HG03139 (cell line): ENCODE measurements at regions not wholly inside any gene's neighbourhood (a gene's known extent, or its start where the extent isn't known, plus 50 kb on each side); places are given as distances from the start of the nearest gene placed in this dataset.
"Not testable (repeated sequence)": the region's sequence is repeated elsewhere in the genome, so short reads cannot be mapped to it uniquely, and the experiment has no call there.

ENCODE experiments used
- ATAC-seq: cut with Tn5 transposase; IDR thresholded peaks from one replicate; pipeline ENCODE4 v1.9.1; 2021; ENCODE audit not compliant: unreplicated experiment

DNA sequence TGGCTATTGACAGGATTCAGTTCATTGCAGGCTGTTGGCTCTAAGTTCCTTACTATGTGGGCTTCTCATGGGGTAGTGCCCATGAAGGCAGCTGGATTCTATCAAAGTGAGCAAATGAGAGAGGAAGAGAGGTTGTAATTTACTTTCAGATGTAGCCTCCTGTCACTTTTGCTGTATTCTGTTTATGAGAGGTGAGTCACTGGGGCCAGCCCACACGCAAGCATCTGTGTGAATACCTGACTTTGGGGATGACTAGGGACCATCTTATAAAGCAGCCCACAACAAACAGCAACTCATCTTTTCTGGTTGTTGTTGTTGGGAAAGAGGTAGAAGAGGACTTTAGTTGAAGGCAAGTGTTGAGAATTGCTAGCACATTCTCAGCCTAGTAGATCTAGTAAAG, 506.3 kb upstream of the GRM7 start:
- no peak for ATAC-seq

DNA sequence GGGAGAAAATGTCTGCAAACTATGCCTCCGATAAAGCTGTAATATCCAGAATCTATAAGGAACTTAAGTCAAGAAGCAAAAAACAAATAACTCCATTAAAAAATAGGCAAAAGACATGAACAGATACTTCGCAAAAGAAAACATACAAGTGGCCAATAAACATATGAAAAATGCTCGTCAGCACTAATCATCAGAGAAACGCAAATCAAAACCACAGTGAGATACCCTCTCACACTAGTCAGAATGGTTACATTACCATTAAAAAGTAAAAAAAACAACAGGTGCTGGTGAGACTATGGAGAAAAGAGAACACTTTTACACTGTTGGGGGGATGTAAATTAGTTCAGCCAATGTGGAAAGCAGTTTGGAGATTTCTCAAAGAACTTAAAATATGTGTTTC, 498.5 kb upstream of the GRM7 start:
- no peak for ATAC-seq

DNA sequence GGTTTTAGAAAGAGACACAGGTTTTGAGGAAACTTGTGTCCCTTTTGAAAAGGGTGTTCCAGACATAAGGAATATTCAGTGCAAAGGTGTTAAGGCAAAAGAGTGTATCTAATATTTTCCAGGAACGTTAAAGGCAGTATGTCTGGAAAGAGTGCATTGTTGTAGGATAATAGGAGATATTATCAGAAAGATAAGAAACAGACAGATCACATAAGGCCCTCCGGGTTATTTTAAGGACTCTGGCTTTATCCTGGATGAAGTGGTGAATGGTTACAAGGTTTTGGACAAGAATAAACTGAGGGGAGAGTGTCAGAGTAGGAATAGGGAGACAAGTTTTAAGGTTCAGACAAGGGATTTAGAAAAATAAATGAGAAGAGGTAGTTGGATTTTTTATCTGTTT, 493.7 kb upstream of the GRM7 start:
- ATAC-seq: no peak

DNA sequence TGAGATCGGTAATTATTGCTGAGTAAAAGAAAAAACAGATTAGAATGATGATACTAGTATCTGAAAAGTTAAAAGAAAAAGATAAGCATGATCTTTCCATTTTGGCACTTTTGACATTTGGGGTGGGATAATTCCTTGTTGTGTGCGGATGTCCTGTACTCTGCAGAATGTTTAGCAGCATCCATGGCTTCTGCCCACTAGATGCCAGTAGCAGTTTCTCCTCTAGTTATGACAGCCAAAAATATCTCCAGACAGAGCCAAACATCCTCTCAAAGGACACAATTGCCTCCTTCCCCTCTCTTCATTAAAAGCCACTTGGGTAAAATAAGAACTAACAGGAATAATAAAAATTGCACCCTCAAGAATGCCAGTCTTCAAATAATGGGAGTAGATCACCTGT, 468.8 kb upstream of the GRM7 start:
- no peak for ATAC-seq

DNA sequence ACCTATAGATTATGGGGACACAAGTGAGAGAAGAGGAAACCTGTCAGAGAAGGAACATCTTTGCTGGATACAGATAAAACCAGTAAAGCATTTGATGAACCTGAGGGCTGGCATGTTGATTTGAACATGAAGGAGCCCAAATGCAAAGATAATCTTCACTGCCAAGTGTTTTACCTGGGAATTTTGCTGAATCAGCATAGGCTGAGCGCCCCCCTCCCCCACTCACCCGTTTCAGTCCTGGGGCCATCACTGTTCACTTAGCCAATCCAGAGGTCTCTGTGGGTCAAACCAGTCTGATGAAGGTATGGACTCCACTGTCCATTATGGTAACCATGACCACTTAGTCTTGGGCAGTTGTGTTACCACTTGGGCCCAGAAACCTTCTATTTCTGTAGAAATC, 466.0 kb upstream of the GRM7 start:
- no peak for ATAC-seq

DNA sequence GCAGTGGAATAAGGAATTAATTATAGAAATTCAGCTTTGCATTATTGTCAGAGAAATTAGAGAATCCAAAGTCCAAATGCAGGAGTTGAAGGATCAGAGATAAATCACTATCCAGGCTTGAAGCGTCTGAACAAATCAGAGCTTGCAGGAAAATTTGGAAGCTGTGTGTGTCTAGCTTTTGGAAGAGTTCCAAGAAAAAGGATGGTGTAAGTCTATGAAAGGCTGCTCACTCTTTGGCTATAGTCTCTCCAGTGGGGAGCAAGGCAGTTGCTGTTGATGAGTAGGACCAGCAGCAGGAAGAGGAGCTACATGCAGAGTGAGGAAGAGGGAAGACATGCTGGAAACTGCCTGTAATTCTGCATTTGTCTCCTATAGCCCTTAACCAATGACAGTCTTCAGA, 464.3 kb upstream of the GRM7 start:
- ATAC-seq: no peak

DNA sequence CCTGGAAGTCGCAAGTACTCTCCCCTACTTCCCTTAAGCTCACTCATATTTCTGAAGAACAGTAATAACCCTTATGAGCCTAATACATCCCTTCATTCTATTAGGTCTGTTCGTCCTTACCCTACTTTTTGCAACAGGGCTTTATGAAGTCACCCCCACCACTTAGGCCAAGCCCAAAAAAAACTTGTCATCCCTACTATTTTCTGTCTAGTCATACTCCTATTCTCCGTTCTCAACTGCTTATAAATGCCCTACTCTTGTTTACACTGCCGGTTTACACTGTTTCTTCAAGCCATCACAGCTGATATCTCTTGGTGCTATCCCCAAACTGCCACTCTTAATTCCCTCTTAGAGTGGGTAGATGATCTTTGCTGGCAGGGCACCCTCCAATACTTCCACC, 458.2 kb upstream of the GRM7 start:
- ATAC-seq: not testable (repeated sequence)

DNA sequence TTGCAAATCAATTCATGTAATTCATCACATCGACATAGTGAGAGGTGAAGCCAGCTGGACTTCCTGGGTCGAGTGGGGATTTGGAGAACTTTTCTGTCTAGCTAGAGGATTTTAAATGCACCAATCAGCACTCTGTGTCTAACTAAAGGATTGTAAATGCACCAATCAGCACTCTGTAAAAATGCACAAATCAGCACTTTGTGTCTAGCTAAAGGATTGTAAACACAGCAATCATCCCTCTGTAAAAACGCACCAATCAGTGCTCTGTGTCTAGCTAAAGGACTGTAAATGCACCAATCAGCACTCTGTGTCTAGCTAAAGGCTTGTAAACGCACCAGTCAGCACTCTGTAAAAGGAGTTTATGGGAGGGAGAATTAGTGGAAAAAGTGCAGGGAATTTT, 454.0 kb upstream of the GRM7 start:
- ATAC-seq: not testable (repeated sequence)

DNA sequence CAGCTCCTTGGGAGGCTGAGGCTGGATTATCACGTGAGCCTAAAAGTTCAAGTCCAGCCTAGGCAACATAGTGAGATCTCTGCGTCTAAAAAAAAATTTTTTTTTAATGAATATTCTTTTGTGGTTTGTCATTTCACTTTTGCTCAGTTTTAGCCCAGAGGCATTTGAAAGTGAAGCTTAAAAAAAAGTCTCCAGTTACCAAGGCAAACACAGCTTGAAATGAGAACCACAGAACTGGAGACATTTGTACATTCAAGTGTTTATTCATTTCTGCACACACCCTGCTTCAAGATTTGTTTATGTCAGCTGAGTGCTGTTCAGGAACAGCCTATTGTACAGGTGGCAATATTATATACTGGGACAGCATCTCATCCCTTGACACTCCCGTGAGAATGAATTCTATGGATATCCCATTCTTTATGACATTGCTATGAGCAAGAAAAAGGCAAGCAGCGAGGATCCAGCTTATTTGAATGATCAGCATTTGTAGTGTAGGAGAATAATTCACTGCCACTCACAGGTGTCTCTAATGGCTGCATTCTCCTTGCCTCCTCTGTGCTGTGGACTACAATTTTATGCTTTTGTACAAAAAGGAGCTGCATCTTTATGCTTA, 444.8 kb upstream of the GRM7 start:
- ATAC-seq: no peak

DNA sequence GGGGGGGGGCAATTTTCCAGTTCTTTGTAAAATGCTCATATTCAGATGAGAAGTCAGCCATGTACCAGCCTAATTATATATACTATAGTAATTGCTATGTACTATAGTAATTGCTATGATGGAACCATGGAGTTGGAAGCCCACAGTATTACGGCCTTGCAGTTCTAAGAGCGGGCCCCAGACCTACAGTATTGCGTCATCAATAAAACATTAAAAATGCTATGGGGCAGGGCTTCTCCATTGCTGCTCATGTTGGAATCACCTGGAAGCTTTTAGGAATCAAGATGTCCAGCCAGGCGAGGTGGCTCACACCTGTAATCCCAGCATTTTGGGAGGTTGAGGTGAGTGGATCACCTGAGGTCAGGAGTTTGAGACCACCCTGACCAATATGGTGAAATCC, 443.7 kb upstream of the GRM7 start:
- no peak for ATAC-seq

DNA sequence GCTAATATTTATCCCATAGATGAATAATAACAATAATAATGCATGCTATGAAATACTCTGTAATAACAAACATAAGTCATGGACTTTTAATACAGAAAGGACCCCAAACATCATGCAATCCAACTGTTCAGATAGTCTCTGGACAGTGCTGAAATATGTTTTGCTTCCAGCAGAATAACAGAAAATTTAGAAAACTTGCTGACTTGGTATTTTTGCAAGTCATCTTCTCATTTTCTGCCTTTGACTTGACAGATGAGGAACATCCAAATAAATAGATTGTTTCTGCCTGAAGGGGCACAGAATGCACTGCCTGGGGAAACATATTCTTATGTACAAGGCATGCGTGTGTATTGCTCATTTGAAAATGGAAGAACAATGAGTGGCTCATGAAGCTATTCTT, 442.4 kb upstream of the GRM7 start:
- ATAC-seq: no peak

DNA sequence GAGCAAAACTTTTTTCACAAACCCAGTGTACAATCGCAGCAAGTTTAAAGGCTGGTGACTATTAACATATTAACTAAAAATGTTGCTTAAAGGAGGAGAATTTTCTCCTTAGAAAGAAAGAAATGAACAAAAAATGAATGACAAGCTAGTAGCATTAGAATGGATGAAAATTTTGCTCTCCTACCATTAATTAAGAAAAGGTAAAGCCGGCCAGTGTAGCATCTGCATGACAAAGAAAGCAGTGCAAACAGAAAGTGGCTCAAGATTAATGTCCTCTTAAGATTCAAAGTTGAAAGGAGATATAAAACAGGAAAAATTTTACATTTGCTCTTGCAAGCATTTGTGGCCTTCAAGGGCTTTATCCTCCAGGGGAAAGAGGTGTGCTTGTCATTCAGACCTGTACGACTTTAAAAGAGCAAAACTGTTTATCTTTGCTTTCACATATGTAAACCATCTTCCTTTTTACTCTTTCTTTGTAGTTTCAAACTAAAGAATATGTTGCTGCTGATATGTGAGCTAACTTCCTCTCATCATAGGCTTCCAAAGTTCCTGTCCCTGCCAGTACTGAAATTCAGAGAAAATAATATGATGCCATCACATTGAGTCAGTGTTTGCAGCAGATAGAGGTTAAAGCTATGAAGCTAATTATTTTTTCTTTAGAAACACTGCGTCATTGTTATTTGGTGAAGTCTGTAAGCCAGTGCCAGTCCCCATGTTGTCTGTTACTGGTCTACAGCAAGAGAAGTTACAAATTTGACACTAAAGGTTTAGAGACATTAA, 439.1 kb upstream of the GRM7 start:
- ATAC-seq: no peak

DNA sequence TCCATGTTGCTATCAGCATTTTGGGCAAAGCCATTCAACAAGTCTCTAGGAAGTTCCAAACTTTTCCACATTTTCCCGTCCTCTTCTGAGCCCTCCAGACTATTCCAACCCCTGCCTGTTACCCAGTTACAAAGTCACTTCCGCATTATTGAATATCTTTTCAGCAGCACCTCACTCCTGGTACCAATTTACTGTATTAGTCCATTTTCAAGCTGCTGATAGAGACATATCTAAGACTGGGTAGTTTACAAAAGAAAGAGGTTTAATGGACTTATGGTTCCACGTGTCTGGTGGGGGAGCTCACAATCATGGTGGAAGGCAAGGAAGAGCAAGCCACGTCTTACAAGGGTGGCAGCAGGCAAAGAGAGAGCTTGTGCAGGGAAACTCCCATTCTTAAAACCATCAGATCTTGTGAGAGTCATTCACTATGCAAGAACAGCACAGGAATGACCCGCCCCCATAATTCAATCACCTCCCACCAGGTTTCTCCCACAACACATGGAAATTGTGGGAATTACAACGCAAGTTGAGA, 435.6 kb upstream of the GRM7 start:
- ATAC-seq: no peak

DNA sequence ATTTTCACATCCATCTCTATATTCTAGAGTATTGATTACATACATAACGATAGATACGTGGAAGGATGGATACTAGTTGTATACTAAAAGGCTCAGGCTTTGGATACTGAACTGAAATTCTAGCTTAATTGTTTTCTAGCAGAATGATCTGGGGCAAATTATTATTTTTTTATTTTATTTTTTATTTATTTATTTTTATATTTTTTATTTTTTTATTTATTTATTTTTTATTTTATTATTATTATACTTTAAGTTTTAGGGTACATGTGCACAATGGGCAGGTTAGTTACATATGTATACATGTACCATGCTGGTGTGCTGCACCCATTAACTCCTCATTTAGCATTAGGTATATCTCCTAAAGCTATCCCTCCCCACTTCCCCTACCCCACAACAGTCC, 432.6 kb upstream of the GRM7 start:
- not testable (repeated sequence) for ATAC-seq

DNA sequence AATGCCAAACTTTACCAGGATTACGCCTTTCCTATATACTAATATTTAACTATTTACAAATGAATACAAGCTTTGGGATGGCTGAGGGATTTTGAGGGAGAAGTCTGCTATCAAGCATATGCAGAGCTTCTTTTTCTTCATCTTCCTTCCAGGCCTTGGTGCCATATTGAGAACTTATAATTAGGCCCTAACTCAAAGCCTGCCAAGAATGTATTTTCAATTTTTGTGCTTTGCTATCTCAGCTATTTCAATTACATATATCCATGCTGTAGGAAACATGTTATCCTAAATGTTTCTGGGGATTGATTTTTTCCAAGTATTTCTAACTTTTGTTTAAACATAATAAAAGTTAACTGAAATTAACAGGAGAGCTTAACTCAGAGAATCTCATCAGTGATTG, 425.0 kb upstream of the GRM7 start:
- no peak for ATAC-seq

DNA sequence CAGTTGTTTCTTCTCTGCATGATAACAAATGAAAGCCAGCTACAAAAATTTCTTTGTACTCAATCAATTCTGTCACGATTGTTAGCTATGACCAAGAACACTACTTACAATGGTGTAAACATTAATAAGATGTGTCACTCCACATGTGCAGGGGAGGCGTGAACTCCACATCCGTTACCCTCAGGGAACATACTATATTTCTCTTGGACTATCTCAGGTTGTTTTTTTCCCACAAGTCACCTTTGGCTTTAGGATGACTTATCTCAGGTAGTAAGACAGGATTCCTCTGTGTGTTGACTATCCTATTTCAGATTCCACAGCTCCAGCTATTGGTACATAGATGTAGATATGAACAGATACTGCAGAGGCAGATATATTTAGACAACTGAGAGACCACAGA, 423.3 kb upstream of the GRM7 start:
- no peak for ATAC-seq

DNA sequence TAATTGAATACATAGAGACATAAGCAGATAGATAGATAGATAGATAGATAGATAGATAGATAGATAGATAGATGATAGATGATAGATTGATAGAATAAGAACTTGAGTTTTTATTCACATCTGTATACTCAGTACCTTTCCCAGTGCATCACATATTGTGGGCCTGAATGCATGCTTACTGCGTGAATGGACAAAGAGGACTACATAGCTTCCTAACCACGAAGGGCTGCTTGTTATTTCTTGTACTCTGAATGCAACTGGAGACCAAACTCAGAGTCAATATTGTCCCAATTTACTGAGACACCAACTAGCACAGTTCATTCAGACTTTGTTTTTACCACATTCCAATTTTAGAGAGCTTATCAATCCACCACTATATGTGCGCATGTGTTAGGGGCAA, 422.9 kb upstream of the GRM7 start:
- no peak for ATAC-seq

DNA sequence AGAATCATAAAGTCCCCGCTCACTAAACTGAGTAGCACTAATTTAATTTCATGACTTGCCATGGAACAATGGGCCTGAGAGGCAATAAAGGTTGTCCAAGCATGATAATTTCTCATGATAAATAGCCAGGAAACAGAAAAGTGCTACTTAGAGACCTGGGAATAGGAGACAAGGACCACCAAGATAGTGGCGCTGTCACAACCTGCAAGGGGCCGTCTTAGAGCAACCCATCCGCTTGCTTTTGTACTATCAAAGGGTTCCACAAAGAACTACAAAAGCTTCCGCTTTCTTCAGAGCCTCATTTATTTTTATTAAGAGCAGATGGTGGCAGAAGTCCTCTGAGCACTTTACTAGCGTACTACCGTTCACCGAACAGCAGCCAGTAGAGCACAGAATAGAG, 421.7 kb upstream of the GRM7 start:
- no peak for ATAC-seq

DNA sequence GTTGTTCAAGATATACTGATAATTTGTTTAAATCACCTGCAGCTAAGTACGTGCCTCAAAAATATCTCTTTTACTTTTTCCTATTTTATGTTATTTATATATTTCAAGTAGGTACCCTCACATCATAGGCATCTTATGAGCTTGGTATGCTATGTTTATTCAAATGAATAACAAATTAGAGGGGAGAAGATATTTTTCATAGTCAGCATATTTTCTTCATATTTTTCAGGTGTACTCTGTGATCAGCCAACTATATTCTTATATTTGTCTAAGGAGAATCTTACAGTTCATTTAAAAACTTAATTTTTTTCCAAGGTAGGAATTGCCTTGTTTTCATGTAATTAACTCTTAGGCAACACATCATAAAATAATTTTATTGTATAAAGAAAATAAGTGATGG, 421.1 kb upstream of the GRM7 start:
- no peak for ATAC-seq

DNA sequence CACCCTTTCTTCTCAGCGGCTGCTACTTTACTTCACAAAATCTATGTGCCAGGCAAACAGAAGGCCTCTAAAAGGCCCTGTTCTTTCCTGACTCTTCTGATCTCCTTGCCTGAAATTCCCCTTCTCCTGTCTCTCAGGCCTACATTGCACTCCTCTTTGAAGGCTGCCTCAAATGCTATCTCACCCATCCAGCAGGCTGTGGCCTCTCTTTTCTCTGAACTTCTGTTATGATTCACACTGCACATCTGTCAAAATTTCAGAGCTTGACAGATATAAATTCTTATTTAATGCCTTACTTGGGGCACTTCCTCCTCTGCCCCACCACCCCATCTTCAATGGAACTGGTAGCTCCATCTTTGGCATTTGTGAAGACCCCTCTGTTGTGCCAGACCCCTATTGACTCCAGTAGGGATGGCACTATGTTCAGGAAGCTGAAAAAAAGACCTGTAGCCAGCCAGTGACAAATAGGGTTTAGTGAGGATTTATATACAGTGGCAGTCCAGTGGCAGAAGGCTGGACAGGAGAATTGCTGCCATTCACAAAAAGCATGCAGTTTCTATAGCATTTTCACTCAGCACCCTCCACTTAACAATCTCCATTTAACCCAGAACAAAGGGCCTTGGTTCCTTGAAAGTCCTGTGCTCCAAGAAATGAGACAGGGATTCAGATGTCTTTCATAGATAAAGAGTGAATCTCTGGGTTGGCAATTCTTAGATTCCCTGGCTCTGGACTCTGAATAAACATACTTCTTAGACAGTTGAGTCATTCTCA, 415.8 kb upstream of the GRM7 start:
- ATAC-seq: no peak

DNA sequence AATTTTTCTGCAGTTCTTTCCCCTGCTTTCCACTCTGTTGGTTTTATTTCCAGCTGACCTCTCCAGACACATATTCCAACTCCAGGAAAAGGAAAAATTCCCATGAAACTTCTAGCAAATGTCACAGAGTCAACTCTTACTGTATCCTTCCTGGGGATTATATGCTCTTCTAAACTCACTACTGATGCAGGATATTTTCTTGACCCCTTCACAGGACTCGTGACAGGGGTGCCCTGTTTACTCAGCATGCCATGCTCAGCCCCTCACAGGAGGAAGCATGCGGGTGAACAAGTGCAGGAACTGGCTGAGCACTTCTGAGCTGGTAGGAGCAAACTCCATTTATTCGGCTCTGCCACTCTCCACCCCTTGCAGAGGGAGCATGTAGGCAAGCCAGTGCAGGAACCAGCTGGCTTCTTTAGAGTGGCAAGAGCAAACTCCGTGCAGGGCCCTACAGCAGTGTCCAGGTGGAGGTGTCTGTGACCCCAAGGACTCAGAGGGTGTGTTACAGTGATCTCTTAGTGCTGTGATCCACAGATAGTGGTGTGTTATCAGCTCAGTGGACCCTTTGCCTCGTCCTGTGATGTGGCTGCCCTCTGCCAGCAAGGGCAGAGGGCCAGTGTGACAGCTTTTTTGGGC, 413.6 kb upstream of the GRM7 start:
- no peak for ATAC-seq

DNA sequence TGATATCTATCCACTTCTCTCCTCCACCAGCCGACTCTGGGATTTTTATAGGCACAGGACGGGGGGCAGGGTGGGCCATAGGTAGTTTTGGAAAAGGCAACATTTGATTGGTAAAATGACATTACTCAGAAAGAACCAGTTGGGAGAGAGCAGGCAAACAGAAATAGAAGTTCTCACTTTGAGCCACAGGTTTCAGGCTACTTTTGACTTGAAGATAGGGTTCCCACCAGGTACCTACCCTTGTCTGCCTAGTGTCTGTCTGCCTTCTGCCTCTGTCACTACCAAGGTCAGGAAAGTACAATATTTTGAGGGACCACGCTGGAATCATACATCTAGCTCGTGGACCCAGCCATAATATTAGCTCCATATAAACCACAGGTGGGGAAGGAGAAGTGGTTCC, 412.9 kb upstream of the GRM7 start:
- no peak for ATAC-seq
